K562 (cell line): ENCODE measurements at regions not wholly inside any gene's neighbourhood (a gene's known extent, or its start where the extent isn't known, plus 50 kb on each side); places are given as distances from the start of the nearest gene placed in this dataset.
A peak's percentile ranks its signal among the peaks of the same experiment; 100 is the strongest.

Experiments
- ATAC-seq: fragments of 200-7000 bp; cut with Tn5 transposase; 3 replicates; pipeline ENCODE4 v1.9.1; 2020; ENCODE audit warnings: moderate library complexity
- BruUV-seq: library from RNA; stranded (reverse); fragments of 400-500 nt; replicated peaks from 2 replicates; lab custom pipeline; 2021; lab: Mats Ljungman, UMichigan
- CTCF ChIA-PET: fragments of 300-600 bp; formaldehyde crosslinking; extraction: SDS; loops from one replicate; lab custom pipeline; 2021; ENCODE audit warnings: low intra/inter-chr PET ratio; lab: Yijun Ruan, JAX
- POLR2A ChIA-PET: fragments of 300-600, 350-650 bp; sonication (Branson Sonifier 250); formaldehyde crosslinking; extraction: SDS; loops from one replicate; lab custom pipeline; 2021; ENCODE audit warnings: antibody characterized with exemption, inconsistent platforms; lab: Yijun Ruan, JAX
- DNase-seq, 4 experiments: peaks; one replicate each; pipeline versions ENCODE4 v3.0.0 to v3.0.0-alpha.2; 2011 to 2018; ENCODE audit warnings: low spot score in 3 of 4, mixed read lengths in 3 of 4; ENCODE audit errors: extremely low read depth in 1 of 4
- FAIRE-seq: peaks from 2 replicates; lab custom pipeline; 2011; peaks lifted over from hg19 to GRCh38; lab: Jason Lieb, UNC
- H2AFZ ChIP-seq: 2 replicates; pipeline ENCODE4 v1.6.0; 2011; ENCODE audit warnings: low read depth, low read length, control low read depth, inconsistent platforms
- H3K27ac ChIP-seq: fragments of 200-600 bp; 3 replicates; pipeline ENCODE4 v1.8.0; 2011; ENCODE audit warnings: low read depth, mild to moderate bottlenecking, control low read depth, inconsistent platforms, low read length, moderate library complexity, mixed read lengths; ENCODE audit errors: extremely low read depth
- H3K27me3 ChIP-seq, 2 experiments: fragments of 300-600 bp in 1 of 2; 2 replicates in 1 of 2; 3 replicates in 1 of 2; pipeline versions ENCODE4 v1.6.0 to v1.8.0; 2011; ENCODE audit warnings: inconsistent platforms in 2 of 2, low read length in 2 of 2, mild to moderate bottlenecking in 1 of 2, mixed read lengths in 1 of 2, moderate library complexity in 1 of 2; ENCODE audit not compliant: control insufficient read depth in 2 of 2, insufficient read depth in 2 of 2
- H3K36me3 ChIP-seq: fragments of 300-600 bp; 3 replicates; pipeline ENCODE4 v1.8.0; 2011; ENCODE audit warnings: mild to moderate bottlenecking, low read length, inconsistent platforms; ENCODE audit not compliant: control insufficient read depth, insufficient read depth
- H3K4me1 ChIP-seq, 2 experiments: fragments of 200-600 bp in 1 of 2; replicated peaks in 1 of 2; 2 replicates in 1 of 2; 3 replicates in 1 of 2; pipeline versions ENCODE4 v1.5.1 to v1.8.0; 2011; ENCODE audit warnings: inconsistent platforms in 2 of 2, low read length in 2 of 2, mild to moderate bottlenecking in 1 of 2, mixed read lengths in 1 of 2, moderate library complexity in 1 of 2; ENCODE audit not compliant: control insufficient read depth in 2 of 2, insufficient read depth in 2 of 2
- H3K4me2 ChIP-seq: 2 replicates; pipeline ENCODE4 v1.6.1; 2011; ENCODE audit warnings: low read length, control low read depth, inconsistent platforms, mixed read lengths; ENCODE audit not compliant: insufficient read depth
- H3K4me3 ChIP-seq: fragments of 200-600 bp; sonication (generic), shearing (Covaris generic); 2 replicates; pipeline ENCODE4 v1.5.1; 2016; ENCODE audit warnings: control low read depth, inconsistent platforms
- H3K79me2 ChIP-seq: fragments of 200-600 bp; 3 replicates; pipeline ENCODE4 v1.8.0; 2011; ENCODE audit warnings: low read length, inconsistent platforms; ENCODE audit not compliant: control insufficient read depth, insufficient read depth
- H3K9ac ChIP-seq, 2 experiments: 2 replicates each; pipeline versions ENCODE4 v1.6.0 to v1.6.1; 2011; ENCODE audit warnings: low read depth in 2 of 2, low read length in 2 of 2, control low read depth in 1 of 2, inconsistent platforms in 1 of 2, mild to moderate bottlenecking in 1 of 2, mixed read lengths in 1 of 2; ENCODE audit not compliant: insufficient read depth in 1 of 2
- H3K9me1 ChIP-seq: one replicate; pipeline ENCODE4 v1.6.0; 2011; ENCODE audit warnings: inconsistent platforms, mild to moderate bottlenecking, low read length, moderate library complexity; ENCODE audit not compliant: control insufficient read depth, insufficient read depth
- H3K9me3 ChIP-seq: replicated peaks from 2 replicates; pipeline ENCODE4 v1.5.1; 2011; ENCODE audit warnings: low read depth, low read length, inconsistent platforms; ENCODE audit not compliant: control insufficient read depth, insufficient read depth
- H4K20me1 ChIP-seq: replicated peaks from 2 replicates; pipeline ENCODE4 v1.6.1; 2011; ENCODE audit warnings: low read length, inconsistent platforms, mixed read lengths; ENCODE audit not compliant: control insufficient read depth, insufficient read depth
- FOXK2 ChIP-seq, 2 experiments: fragments of 450-650 bp; IDR thresholded peaks in 1 of 2; conservative IDR thresholded peaks in 1 of 2; 2 replicates each; pipeline ENCODE4 v1.6.1; 2016; ENCODE audit warnings: low read depth in 2 of 2, mild to moderate bottlenecking in 1 of 2
- HNRNPK ChIP-seq: fragments of 200-400 bp; formaldehyde crosslinking; IDR thresholded peaks from one replicate; pipeline ENCODE4 v1.6.1; 2018; ENCODE audit warnings: mild to moderate bottlenecking, low read depth, low read length; ENCODE audit not compliant: poor library complexity, severe bottlenecking
- MEIS2 ChIP-seq: fragments of 450-650 bp; IDR thresholded peaks from 2 replicates; pipeline ENCODE4 v1.6.1; 2014; ENCODE audit warnings: mild to moderate bottlenecking; ENCODE audit not compliant: partially characterized antibody
- MYC ChIP-seq, 2 experiments: fragments of 250-450 bp in 1 of 2; sonication (Bioruptor Pico) in 1 of 2; IDR thresholded peaks; 2 replicates each; pipeline versions ENCODE4 v1.5.1 to v1.6.1; 2012 to 2021; ENCODE audit warnings: low read depth in 2 of 2, borderline replicate concordance in 1 of 2, improper control_type of control experiment in 1 of 2, low read length in 1 of 2, mild to moderate bottlenecking in 1 of 2, moderate library complexity in 1 of 2
- WGBS: fragments of 100-300 bp; shearing (Covaris generic); methylation state at CpG from one replicate; pipeline ENCODE4 v1.1.6; 2016; ENCODE audit warnings: low coverage, mixed read lengths; ENCODE audit not compliant: insufficient coverage; ENCODE audit errors: missing lambda C conversion rate; 5-methylcytosine and 5-hydroxymethylcytosine counted together
- in situ Hi-C: fragments of 300-500 bp; cut with MboI; formaldehyde crosslinking; loops from 4 replicates; pipeline ENCODE4 v1.15.0; 2018; ENCODE audit warnings: inconsistent platforms, mixed read lengths
- intact Hi-C: fragments of 100-400 bp; cut with micrococcal nuclease; formaldehyde crosslinking; loops from 2 replicates; pipeline ENCODE4 v1.14.2; 2022
- TF ChIP-seq, protein P1 (sequence below): sonication (generic); formaldehyde crosslinking; IDR thresholded peaks from 2 replicates; pipeline ENCODE4 v1.8.1; 2023; ENCODE audit warnings: missing genetic modification reagents, mild to moderate bottlenecking, borderline replicate concordance

- TF ChIP-seq FOXK2 (conservative IDR thresholded peaks at IDR 0.05 in 1 of 2, IDR thresholded peaks at IDR 0.05 in 1 of 2; ENCODE audit: low read depth in 2 of 2): no peak
- no peak for TF ChIP-seq MYC (IDR thresholded peaks at IDR 0.05; ENCODE audit: low read depth, low read length)
- no peak for TF ChIP-seq MYC (CRISPR knock-in tag; IDR thresholded peaks at IDR 0.05; ENCODE audit: borderline replicate concordance, low read depth)
- TF ChIP-seq, all 486 proteins: peak for 0
Observed at GRCh38 chr15:95600367-95600766, 730.1 kb upstream of the NR2F2 start (continued).

- Histone ChIP-seq H3K9me3 (peaks cover 5% of the 10 kb centered on the region; the same call in 1 of the 2 replicates), H3K4me2 (no peak overlapping the region)
- POLR2A ChIA-PET: interaction anchor here (2.1 kb wide), 1 partner anchor 10 kb away, joined by 4 read pairs; no protein-coding TSS in a partner anchor
- TF ChIP-seq, protein P1, sequence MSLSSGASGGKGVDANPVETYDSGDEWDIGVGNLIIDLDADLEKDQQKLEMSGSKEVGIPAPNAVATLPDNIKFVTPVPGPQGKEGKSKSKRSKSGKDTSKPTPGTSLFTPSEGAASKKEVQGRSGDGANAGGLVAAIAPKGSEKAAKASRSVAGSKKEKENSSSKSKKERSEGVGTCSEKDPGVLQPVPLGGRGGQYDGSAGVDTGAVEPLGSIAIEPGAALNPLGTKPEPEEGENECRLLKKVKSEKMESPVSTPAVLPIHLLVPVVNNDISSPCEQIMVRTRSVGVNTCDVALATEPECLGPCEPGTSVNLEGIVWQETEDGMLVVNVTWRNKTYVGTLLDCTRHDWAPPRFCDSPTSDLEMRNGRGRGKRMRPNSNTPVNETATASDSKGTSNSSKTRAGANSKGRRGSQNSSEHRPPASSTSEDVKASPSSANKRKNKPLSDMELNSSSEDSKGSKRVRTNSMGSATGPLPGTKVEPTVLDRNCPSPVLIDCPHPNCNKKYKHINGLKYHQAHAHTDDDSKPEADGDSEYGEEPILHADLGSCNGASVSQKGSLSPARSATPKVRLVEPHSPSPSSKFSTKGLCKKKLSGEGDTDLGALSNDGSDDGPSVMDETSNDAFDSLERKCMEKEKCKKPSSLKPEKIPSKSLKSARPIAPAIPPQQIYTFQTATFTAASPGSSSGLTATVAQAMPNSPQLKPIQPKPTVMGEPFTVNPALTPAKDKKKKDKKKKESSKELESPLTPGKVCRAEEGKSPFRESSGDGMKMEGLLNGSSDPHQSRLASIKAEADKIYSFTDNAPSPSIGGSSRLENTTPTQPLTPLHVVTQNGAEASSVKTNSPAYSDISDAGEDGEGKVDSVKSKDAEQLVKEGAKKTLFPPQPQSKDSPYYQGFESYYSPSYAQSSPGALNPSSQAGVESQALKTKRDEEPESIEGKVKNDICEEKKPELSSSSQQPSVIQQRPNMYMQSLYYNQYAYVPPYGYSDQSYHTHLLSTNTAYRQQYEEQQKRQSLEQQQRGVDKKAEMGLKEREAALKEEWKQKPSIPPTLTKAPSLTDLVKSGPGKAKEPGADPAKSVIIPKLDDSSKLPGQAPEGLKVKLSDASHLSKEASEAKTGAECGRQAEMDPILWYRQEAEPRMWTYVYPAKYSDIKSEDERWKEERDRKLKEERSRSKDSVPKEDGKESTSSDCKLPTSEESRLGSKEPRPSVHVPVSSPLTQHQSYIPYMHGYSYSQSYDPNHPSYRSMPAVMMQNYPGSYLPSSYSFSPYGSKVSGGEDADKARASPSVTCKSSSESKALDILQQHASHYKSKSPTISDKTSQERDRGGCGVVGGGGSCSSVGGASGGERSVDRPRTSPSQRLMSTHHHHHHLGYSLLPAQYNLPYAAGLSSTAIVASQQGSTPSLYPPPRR (CRISPR knock-in tag): no peak
- TF ChIP-seq HNRNPK (peak; percentile 81), MEIS2 (no peak)
- TF ChIP-seq, all 486 proteins: peak for 1
- intact Hi-C loops: no loop called here
- FAIRE-seq: no peak
- no peaks in the 10 kb centered on the region for H3K9me1 ChIP-seq
- H2AFZ ChIP-seq: no peak overlapping the region
- H3K79me2 ChIP-seq: no peaks in the 10 kb centered on the region
- H3K36me3 ChIP-seq: no peaks in the 10 kb centered on the region; the same call in 2 of the 3 replicates
- H3K27ac ChIP-seq: no peak overlapping the region
- H3K9ac ChIP-seq: no peak overlapping the region
- H3K27me3 ChIP-seq: no peaks in the 10 kb centered on the region
- no peaks in the 10 kb centered on the region for H3K4me1 ChIP-seq
- ATAC-seq: no peak
- no TSS peak for BruUV-seq
- H3K4me3 ChIP-seq: no peak overlapping the region
- WGBS: 37% methylated on average over 3 of the region's 3 CpGs
- DNase-seq: no peak
- in situ Hi-C loops: no loop called here
- no peaks in the 10 kb centered on the region for H4K20me1 ChIP-seq
- CTCF ChIA-PET: no interaction called here
Observed at GRCh38 chr15:95600884-95601283, 729.6 kb upstream of the NR2F2 start.
